ENCODE measurements at regions not wholly inside any gene's neighbourhood (a gene's known extent, or its start where the extent isn't known, plus 50 kb on each side); places are given as distances from the start of the nearest gene placed in this dataset.

GRCh38 chr16:8326232-8326631 is 264.1 kb downstream of the TMEM114 start:
- Histone ChIP-seq H3K9me3 (no peaks in the 10 kb centered on the region), H3K4me1 (no peaks in the 10 kb centered on the region), H3K4me3 (no peak overlapping the region), H3K27me3 (no peaks in the 10 kb centered on the region), H3K36me3 (no peaks in the 10 kb centered on the region), H3K27ac (no peak overlapping the region)
- DNase-seq (ENCODE audit: extremely low spot score in 2 of 2) = peak in 1 of 2 donors; percentile 11
- intact Hi-C loops (cut with DNase I) = no loop called here
- no peak for TF ChIP-seq POLR2AphosphoS5 (IDR thresholded peaks at IDR 0.05; ENCODE audit: insufficient read depth in 1 of 2, low read depth in 1 of 2)

GRCh38 chr16:8323153-8323552 is 267.2 kb downstream of the TMEM114 start:
- H3K4me1 ChIP-seq = no peaks in the 10 kb centered on the region

GRCh38 chr16:8320131-8320530 is 270.2 kb downstream of the TMEM114 start:
- TF ChIP-seq CTCF (IDR thresholded peaks at IDR 0.05) (no peak), POLR2AphosphoS5 (IDR thresholded peaks at IDR 0.05; ENCODE audit: insufficient read depth in 1 of 2, low read depth in 1 of 2) (no peak)
- no peaks in the 10 kb centered on the region for H3K9me3 ChIP-seq
- intact Hi-C loops (cut with DNase I) = no loop called here
- H3K36me3 ChIP-seq = no peaks in the 10 kb centered on the region
- no peak for DNase-seq (ENCODE audit: extremely low spot score in 2 of 2)
- H3K27me3 ChIP-seq = no peaks in the 10 kb centered on the region
- no peak overlapping the region for H3K4me3 ChIP-seq
- no peaks in the 10 kb centered on the region for H3K4me1 ChIP-seq
- no peak overlapping the region for H3K27ac ChIP-seq

More at GRCh38 chr16:8323153-8323552, 267.2 kb downstream of the TMEM114 start:
- no peak for DNase-seq (ENCODE audit: extremely low spot score in 2 of 2)
- intact Hi-C loops (cut with DNase I) = no loop called here
- Histone ChIP-seq H3K27me3 (no peaks in the 10 kb centered on the region), H3K36me3 (no peaks in the 10 kb centered on the region), H3K27ac (no peak overlapping the region), H3K4me3 (no peak overlapping the region), H3K9me3 (no peaks in the 10 kb centered on the region)
- TF ChIP-seq CTCF (IDR thresholded peaks at IDR 0.05) (no peak), POLR2A (IDR thresholded peaks at IDR 0.05) (no peak), POLR2AphosphoS5 (IDR thresholded peaks at IDR 0.05; ENCODE audit: insufficient read depth in 1 of 2, low read depth in 1 of 2) (no peak)

GRCh38 chr16:8310816-8311215 is 279.5 kb downstream of the TMEM114 start:
- no peaks in the 10 kb centered on the region for H3K4me1 ChIP-seq
- no peak overlapping the region for H3K4me3 ChIP-seq
- DNase-seq (ENCODE audit: extremely low spot score in 2 of 2) = no peak
- H3K36me3 ChIP-seq = no peaks in the 10 kb centered on the region
- H3K27ac ChIP-seq = no peak overlapping the region
- no peaks in the 10 kb centered on the region for H3K9me3 ChIP-seq
- TF ChIP-seq POLR2A (IDR thresholded peaks at IDR 0.05) (no peak), POLR2AphosphoS5 (IDR thresholded peaks at IDR 0.05; ENCODE audit: insufficient read depth in 1 of 2, low read depth in 1 of 2) (no peak), CTCF (IDR thresholded peaks at IDR 0.05) (no peak)
- intact Hi-C loops (cut with DNase I) = no loop called here
- H3K27me3 ChIP-seq = no peaks in the 10 kb centered on the region

- Histone ChIP-seq H3K4me1 (no peaks in the 10 kb centered on the region), H3K4me3 (no peak overlapping the region), H3K9me3 (no peaks in the 10 kb centered on the region), H3K27me3 (no peaks in the 10 kb centered on the region), H3K36me3 (no peaks in the 10 kb centered on the region), H3K27ac (no peak overlapping the region)
- DNase-seq (ENCODE audit: extremely low spot score in 2 of 2) = no peak
- intact Hi-C loops (cut with DNase I) = no loop called here
- TF ChIP-seq CTCF (IDR thresholded peaks at IDR 0.05) (no peak), POLR2A (IDR thresholded peaks at IDR 0.05) (no peak), POLR2AphosphoS5 (IDR thresholded peaks at IDR 0.05; ENCODE audit: insufficient read depth in 1 of 2, low read depth in 1 of 2) (no peak)
These were observed 280.0 kb downstream of the TMEM114 start for GRCh38 chr16:8310323-8310722.

- Histone ChIP-seq H3K9me3 (no peaks in the 10 kb centered on the region), H3K36me3 (no peaks in the 10 kb centered on the region), H3K4me1 (no peaks in the 10 kb centered on the region), H3K27me3 (no peaks in the 10 kb centered on the region), H3K4me3 (no peak overlapping the region), H3K27ac (no peak overlapping the region)
- TF ChIP-seq CTCF (IDR thresholded peaks at IDR 0.05) (no peak), POLR2A (IDR thresholded peaks at IDR 0.05) (no peak), POLR2AphosphoS5 (IDR thresholded peaks at IDR 0.05; ENCODE audit: insufficient read depth in 1 of 2, low read depth in 1 of 2) (no peak)
- no peak for DNase-seq (ENCODE audit: extremely low spot score in 2 of 2)
- intact Hi-C loops (cut with DNase I) = no loop called here
These were observed 285.1 kb downstream of the TMEM114 start for GRCh38 chr16:8305201-8305600.

Measured in vagina (tissue), 2 donors.